IPS-18c (cell line): ENCODE measurements at regions not wholly inside any gene's neighbourhood (a gene's known extent, or its start where the extent isn't known, plus 50 kb on each side); places are given as distances from the start of the nearest gene placed in this dataset.
"Not testable (repeated sequence)": the region's sequence is repeated elsewhere in the genome, so short reads cannot be mapped to it uniquely, and the experiment has no call there.

Source experiments
- H3K4me3 ChIP-seq: 2 replicates; pipeline ENCODE4 v1.7.0; 2013; ENCODE audit warnings: low read depth, mild to moderate bottlenecking, low read length, moderate library complexity; ENCODE audit not compliant: insufficient read depth
- H3K9me3 ChIP-seq: one replicate; pipeline ENCODE4 v1.6.1; 2013; ENCODE audit warnings: mild to moderate bottlenecking, low read length, moderate library complexity; ENCODE audit not compliant: control insufficient read depth, insufficient read depth

- H3K9me3 ChIP-seq, result no peaks in the 10 kb centered on the region
- no peak overlapping the region for H3K4me3 ChIP-seq
Observed at GRCh38 chr5:17976404-17976803, 342.1 kb downstream of the TAF11L14 start.

GRCh38 chr5:17978954-17979353 is 344.7 kb downstream of the TAF11L14 start:
- no peaks in the 10 kb centered on the region for H3K9me3 ChIP-seq

GRCh38 chr5:17982626-17983025 is 348.4 kb downstream of the TAF11L14 start:
- not testable (repeated sequence) for H3K9me3 ChIP-seq, H3K4me3 ChIP-seq

More at GRCh38 chr5:17978954-17979353, 344.7 kb downstream of the TAF11L14 start:
- H3K4me3 ChIP-seq, result no peak overlapping the region

GRCh38 chr5:17989036-17989435 is 354.8 kb downstream of the TAF11L14 start:
- Histone ChIP-seq H3K4me3 (no peak overlapping the region), H3K9me3 (no peaks in the 10 kb centered on the region)

DNA sequence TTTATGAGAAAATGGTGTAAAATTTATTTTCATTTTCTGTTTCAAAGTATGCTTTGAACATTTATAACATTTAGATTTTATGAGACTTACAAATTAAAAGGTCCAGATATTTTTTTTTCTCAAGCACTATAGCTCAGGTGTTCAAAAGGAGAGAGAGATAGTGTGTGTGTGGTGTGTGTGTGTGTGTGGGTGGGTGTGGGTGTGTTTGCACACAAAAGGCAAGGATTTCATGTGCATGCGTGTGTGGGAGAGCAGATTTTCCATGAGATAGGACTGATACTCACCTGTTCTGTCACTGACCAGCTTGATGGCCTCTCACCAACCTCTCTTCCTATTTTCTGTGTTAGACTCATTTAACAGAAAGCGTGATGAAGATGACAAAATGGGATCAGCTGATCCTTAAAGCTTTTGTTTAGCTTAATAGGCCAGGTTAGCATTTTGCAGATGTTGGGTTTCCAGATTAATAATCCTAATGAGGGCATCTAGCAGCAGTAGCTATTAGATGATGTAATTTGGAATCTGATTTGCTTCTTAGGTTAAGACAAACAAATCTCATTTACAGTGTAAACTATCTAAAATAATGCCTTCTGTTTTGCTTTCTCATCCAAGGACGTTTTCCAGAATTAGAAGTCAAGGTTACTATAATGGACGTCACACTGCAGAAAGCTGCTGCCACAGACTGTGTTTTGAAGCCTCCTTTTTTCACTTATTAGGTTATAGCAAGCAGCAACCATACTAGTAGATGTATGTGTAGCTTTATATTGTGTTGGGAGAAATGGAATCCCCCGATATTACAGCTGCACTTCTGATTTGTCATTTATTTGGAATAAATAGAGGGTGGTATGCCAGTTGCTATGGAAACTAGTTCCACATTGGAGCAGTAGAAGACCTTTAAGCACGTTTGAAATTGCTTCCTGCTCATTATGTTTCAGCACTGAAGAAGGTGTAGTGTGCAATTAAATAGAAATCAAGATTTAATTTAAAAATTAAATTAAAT is 355.6 kb downstream of the TAF11L14 start:
- Histone ChIP-seq H3K4me3 (no peak overlapping the region), H3K9me3 (no peaks in the 10 kb centered on the region)

DNA sequence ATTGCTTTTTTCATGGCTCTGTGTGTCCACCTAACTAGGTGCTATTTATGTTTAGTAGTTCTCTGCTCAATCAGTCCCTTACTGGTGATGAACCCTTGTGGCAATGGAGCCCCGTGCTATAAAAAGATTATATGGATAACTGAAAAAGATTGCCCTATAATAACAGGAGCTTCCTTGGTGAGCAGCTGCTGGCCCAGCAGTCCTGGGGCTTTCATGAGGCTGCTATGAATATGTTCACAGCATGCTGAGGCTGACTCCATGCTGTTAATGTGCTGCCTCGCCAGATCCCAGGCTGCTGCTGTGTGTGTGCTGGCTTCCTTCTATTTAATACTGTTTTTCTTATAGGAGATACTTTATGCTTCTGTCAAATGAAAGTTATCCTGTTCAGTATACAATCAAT is 357.5 kb downstream of the TAF11L14 start:
- H3K9me3 ChIP-seq, result no peaks in the 10 kb centered on the region
- no peak overlapping the region for H3K4me3 ChIP-seq

GRCh38 chr5:17992291-17992690 is 358.0 kb downstream of the TAF11L14 start:
- Histone ChIP-seq H3K9me3 (no peaks in the 10 kb centered on the region), H3K4me3 (no peak overlapping the region)

GRCh38 chr5:17995997-17996396 is 361.7 kb downstream of the TAF11L14 start:
- Histone ChIP-seq H3K4me3 (no peak overlapping the region), H3K9me3 (no peaks in the 10 kb centered on the region)

DNA sequence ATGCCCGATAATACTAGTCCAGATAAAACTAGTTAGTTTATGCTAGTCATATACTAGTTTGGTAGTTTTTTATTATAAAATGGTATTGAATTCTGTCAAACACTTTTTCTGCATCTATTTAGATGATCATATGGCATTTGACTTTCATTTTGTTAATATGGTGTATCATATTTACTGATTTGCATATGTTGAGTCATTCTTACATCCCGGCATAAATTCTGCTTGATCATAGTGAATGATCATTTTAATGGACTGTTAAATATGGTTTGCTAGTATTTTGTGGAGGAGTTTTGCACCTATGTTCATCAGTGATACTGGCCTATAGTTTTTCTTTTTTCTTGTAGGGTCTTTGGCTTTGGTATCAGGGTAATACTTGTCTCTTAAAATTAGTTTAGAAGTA is 365.6 kb downstream of the TAF11L14 start:
- Histone ChIP-seq H3K9me3 (no peaks in the 10 kb centered on the region), H3K4me3 (no peak overlapping the region)

GRCh38 chr5:18000744-18001143 is 366.5 kb downstream of the TAF11L14 start:
- H3K4me3 ChIP-seq, result no peak overlapping the region

GRCh38 chr5:18003312-18003711 is 369.1 kb downstream of the TAF11L14 start:
- Histone ChIP-seq H3K4me3 (no peak overlapping the region), H3K9me3 (no peaks in the 10 kb centered on the region)

More at GRCh38 chr5:18000744-18001143, 366.5 kb downstream of the TAF11L14 start:
- no peaks in the 10 kb centered on the region for H3K9me3 ChIP-seq

- Histone ChIP-seq H3K4me3 (no peak overlapping the region), H3K9me3 (no peaks in the 10 kb centered on the region)
Observed at GRCh38 chr5:18003784-18004183, 369.5 kb downstream of the TAF11L14 start.

GRCh38 chr5:18006235-18006634 is 372.0 kb downstream of the TAF11L14 start:
- H3K4me3 ChIP-seq, H3K9me3 ChIP-seq: not testable (repeated sequence)

DNA sequence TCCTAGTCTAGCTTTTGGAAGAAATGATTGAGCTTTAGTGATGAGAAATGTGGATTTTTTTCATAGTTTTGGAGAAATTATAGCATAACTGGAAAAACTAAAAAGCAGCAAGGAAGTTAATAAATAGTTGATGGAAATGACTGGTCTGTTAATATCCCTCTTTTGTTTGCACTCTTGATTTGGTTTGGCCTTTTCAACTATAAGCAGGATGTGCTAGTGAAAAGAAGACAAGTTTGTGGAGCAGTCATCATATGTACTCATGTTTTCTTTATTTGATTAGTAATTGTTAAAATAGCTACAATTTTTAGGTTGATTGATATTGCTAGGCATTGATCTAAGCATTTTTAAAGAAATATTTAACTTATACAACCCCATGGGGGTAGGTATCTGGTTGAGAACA is 374.7 kb downstream of the TAF11L14 start:
- no peaks in the 10 kb centered on the region for H3K9me3 ChIP-seq
- no peak overlapping the region for H3K4me3 ChIP-seq

- Histone ChIP-seq H3K4me3 (no peak overlapping the region), H3K9me3 (no peaks in the 10 kb centered on the region)
Observed at GRCh38 chr5:18010053-18010452, 375.8 kb downstream of the TAF11L14 start.

DNA sequence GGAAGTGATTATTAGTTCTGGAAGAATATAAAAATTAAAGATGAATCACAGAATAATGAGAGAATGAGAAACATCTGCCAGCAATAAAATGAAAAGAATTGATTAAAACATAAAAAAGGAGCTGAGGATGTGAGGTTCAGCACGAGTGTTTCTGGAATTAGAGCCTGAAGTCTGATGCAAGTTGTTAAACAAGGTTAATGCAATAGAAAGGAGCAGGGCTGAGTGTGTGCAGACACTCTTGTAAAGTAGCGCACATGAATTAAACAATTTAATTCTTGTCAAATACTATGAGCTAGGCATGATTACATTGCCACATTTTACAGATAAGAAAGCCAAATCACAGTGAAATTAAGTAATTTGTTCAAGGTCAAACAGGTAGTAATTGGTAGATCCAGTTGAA is 384.2 kb downstream of the TAF11L14 start:
- Histone ChIP-seq H3K9me3 (no peaks in the 10 kb centered on the region), H3K4me3 (no peak overlapping the region)

DNA sequence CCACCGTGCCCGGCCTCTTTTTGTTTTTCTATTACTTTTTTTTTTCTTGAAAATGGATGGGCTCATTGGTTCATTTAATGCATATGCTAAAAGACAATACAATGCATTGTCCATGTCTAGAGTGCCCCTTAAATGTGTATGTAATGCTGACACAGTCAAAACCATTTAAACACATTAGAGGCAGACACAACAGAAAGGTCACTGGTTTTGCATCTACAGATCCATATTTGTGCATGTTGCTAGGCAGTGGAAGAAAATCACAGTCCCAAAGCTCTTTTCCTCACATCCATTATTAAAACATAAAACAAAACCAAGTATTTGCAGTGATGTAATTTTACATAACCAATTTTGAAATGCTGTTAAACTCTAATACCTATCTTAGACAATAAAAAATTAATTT is 389.0 kb downstream of the TAF11L14 start:
- H3K4me3 ChIP-seq, result no peak overlapping the region
- no peaks in the 10 kb centered on the region for H3K9me3 ChIP-seq

DNA sequence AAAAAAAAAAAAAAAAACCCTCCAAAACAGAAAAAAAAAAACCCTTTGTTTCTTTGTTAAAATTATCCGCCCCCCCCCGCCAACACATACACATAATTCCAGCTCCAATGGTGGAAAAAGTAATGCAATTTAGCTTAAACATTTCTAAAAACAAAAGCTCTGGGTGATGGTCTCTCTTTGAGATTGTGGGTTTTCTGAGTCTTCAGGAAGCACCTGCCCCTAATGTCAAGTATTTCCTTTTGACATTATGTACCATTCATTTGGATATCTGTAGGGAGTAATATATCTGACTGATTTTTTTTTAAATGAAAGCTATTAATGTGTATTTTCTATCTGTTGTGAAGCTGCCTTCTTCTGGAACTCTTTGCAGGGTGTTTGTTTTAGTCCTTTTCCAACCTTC is 389.7 kb downstream of the TAF11L14 start:
- Histone ChIP-seq H3K9me3 (no peaks in the 10 kb centered on the region), H3K4me3 (no peak overlapping the region)
